G401 (cell line): ENCODE measurements at regions not wholly inside any gene's neighbourhood (a gene's known extent, or its start where the extent isn't known, plus 50 kb on each side); places are given as distances from the start of the nearest gene placed in this dataset.

ENCODE experiments used
- DNase-seq: peaks from one replicate; pipeline ENCODE4 v3.0.0-alpha.2; 2015; ENCODE audit warnings: low spot score
- in situ Hi-C: cut with HindIII; loops from 2 replicates; pipeline ENCODE4 v1.10.0; 2016; ENCODE audit warnings: low sequenced_read_pairs, mixed read lengths

DNA sequence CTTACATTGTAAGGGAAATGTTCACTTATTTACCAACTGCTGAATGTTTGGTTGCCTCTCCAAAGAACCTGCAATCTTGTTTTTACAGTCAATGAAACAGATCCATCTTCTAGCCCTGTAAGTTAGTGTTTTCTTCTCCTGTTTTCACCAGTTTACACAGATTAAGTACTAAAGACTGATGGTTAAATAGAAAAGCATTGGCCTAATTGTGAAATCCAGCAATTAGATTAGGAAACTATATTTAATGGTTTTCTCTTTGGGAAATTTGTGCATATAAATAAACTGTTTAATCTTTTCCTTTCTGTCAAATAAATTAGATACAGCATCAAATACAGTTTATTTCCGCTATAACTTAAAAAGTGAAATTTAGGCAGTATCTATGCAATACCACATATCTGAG lies 247.9 kb upstream of the MEF2C start:
- DNase-seq, result no peak
- in situ Hi-C loops, result no loop called here

- no peak for DNase-seq
- in situ Hi-C loops, result no loop called here
Observed at GRCh38 chr5:89129941-89130340, 247.0 kb upstream of the MEF2C start.

- no peak for DNase-seq
- in situ Hi-C loops, result no loop called here
Observed at GRCh38 chr5:89128906-89129625, 246.1 kb upstream of the MEF2C start.

GRCh38 chr5:89128092-89128491 lies 245.1 kb upstream of the MEF2C start:
- in situ Hi-C loops, result no loop called here

GRCh38 chr5:89127191-89127590 lies 244.2 kb upstream of the MEF2C start:
- in situ Hi-C loops, result no loop called here

More at GRCh38 chr5:89128092-89128491, 245.1 kb upstream of the MEF2C start:
- DNase-seq, result no peak

GRCh38 chr5:89125372-89125771 lies 242.4 kb upstream of the MEF2C start:
- in situ Hi-C loops, result no loop called here
- no peak for DNase-seq

More at GRCh38 chr5:89127191-89127590, 244.2 kb upstream of the MEF2C start:
- DNase-seq, result no peak

DNA sequence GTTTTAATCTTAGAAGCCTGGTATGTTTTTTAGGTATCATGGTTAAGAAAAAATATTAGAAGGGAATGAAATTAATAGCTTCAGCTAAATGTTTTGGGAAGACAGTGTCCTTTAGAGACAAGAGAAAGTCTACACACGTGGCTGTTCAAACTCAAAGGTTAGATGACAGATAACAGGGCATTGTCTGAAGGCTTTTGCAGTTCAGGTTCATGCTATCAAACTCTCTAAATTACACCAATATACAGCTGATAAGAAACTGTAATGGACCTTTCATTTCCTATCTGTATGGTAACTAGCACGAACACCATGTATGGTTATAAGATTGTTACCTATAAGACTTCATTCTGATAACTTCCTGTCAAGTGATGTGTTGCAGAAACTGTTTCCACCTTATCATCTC lies 240.6 kb upstream of the MEF2C start:
- in situ Hi-C loops, result no loop called here
- no peak for DNase-seq

- DNase-seq, result no peak
- in situ Hi-C loops, result no loop called here
Observed at GRCh38 chr5:89120719-89121118, 237.7 kb upstream of the MEF2C start.

- in situ Hi-C loops, result no loop called here
- DNase-seq, result no peak
Observed at GRCh38 chr5:89117124-89117644, 234.2 kb upstream of the MEF2C start.

GRCh38 chr5:89110916-89111646 lies 228.1 kb upstream of the MEF2C start:
- no peak for DNase-seq
- in situ Hi-C loops, result no loop called here

DNA sequence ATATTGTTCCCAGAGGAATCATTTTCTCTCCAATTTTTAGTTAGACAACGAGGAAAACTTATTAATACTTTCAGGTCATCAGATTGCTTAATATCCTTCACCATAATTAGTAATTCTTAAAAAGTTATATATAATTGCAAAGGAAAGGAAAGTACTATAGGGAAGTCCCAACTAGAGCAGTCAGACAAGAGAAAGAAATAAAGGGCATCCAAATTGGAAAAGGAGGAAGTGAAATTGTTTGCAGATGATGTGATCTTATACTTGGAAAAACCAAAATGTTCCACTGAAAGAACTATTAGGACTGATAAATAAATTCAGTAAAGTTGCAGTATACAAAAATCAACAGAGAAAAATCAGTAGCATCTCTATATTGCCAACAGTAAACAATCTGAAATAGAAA lies 223.5 kb upstream of the MEF2C start:
- in situ Hi-C loops, result no loop called here
- no peak for DNase-seq

- in situ Hi-C loops, result no loop called here
- DNase-seq, result no peak
Observed at GRCh38 chr5:89105836-89106235, 222.9 kb upstream of the MEF2C start.

DNA sequence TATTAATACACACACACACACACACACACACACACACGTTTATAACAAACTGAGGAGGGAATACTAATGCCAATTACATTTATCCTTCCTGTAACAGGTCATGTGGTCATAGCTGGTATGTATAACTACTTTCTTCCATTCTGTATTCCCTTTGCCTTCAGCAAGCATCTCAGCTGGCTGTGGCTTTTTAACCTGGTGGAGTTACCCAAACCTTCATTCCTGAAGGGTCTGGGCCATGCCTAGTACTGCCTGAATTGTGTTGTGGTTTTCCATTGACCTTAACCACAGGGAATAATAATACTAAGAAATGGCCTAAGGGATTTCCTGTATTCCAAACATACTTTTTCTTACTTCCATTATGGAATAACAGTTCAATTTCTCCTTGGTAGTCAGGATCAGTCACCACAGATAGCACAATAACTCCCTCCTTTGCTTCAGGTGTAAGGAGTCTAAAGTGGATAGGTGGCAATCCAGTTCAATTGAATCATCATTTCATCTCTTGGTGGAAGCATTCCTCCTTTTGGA lies 222.2 kb upstream of the MEF2C start:
- no peak for DNase-seq
- in situ Hi-C loops, result no loop called here

DNA sequence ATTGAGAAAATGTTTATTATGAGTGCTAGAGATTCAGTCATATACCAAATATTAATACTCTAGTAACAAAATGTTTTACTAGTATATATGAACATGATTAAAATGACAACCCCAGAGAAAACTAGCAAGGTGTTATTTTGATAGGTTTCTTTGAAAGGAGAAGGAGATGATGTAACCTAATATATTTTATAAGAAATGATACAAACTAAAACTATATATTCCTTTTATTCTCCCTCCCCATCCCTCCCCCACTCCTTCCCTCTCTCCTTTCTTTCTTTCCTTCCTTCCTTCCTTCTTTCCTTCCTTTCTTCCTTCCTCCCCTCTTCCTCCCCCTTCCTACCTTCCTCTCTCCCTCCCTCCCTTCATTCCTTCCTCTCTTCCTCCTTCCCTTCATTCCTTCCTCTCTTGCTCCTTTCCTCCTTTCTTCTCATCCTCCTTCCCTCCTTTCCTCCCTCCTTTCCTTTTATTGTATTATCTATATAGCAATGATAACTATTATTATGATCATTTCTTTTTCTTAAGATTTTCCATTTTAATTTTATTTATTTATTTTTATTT lies 215.3 kb upstream of the MEF2C start:
- in situ Hi-C loops, result no loop called here
- DNase-seq, result no peak

DNA sequence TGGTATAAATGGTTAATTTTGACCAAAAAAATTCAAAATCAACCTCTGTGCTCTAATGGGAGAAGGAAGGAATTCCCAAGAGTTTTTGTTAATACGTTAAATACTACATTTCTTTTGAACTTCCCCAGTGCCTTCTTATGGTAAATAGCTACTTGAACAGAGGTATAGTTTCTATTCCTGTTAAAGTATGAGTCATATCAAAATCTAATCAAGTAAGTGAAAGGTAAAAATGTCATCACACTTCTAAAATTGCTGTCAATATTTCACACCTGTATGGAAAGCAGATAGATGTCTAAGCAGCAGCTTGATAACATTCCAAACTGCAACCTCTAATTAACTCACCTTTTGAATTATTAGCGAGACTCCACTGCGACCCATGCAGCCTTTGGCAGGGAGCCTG lies 214.1 kb upstream of the MEF2C start:
- DNase-seq, result no peak
- in situ Hi-C loops, result no loop called here

- in situ Hi-C loops, result no loop called here
- no peak for DNase-seq
Observed at GRCh38 chr5:89095341-89095740, 212.4 kb upstream of the MEF2C start.

DNA sequence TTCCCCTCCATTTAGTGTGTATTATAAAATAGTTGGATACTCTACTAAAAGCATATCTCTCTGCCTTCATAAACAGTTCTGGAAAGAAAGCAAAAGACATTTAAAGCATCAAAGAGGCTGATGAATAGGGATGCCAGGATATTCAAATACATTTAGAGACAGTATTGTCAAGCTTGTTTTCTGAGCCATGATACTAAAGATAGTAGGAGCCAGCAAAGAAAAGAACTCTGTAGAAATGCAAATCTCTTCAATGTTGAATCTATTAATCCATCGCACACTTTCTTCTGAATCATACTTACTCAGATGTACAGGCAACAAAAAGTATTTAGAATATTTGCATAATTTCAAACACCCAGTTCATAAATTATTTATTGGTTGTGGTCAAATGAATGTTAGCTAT lies 207.1 kb upstream of the MEF2C start:
- DNase-seq, result no peak
- in situ Hi-C loops, result no loop called here

- in situ Hi-C loops, result no loop called here
- DNase-seq, result peak; percentile 51
Observed at GRCh38 chr5:89087551-89088318, 204.8 kb upstream of the MEF2C start.

GRCh38 chr5:89087128-89087527 lies 204.1 kb upstream of the MEF2C start:
- in situ Hi-C loops, result no loop called here
- DNase-seq, result no peak
